Ramos (cell line): ENCODE measurements at regions not wholly inside any gene's neighbourhood (a gene's known extent, or its start where the extent isn't known, plus 50 kb on each side); places are given as distances from the start of the nearest gene placed in this dataset.

Source experiments
- in situ Hi-C: fragments of 300-500 bp; cut with MboI; formaldehyde crosslinking; loops from one replicate; pipeline ENCODE4 v1.14.3; 2022; ENCODE audit warnings: low sequenced_read_pairs; ENCODE audit not compliant: unreplicated experiment

DNA sequence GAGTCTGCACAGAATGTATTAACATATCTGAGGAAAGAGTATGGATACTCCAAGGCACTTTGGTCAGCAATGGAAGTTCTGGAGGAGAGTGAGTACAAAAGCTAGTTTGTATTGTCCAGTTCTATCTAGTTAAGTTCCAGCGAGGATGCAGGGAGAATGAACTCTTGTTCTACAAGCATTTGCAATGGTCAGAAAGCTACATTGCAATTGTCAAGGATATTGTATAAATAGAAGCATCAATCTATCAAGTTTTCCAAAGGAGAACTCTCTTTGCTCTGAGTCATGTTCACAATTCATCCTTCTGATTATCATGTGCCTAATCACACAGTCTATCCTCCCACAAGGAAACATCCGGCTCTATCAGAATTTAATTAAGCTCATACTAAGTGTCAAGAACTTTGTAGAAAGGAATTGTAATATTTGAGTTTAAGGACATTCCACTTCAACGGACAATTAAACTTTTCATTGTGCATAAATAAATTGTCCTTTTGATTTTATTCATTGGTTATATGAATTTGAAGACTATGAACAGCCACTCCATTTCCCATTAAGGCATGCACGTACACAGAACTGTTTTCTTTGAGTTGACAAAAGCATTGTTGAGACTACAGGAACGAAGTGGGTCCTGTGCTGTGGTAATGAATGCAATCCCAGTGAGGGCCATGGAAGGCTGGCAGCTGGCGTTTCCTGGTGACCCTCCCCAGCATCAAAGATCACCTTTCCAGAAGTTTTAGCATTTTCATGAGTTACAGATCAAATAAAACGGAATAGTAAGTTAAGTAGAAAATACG is 973.5 kb upstream of the GOT2 start:
- in situ Hi-C loops: no loop called here

DNA sequence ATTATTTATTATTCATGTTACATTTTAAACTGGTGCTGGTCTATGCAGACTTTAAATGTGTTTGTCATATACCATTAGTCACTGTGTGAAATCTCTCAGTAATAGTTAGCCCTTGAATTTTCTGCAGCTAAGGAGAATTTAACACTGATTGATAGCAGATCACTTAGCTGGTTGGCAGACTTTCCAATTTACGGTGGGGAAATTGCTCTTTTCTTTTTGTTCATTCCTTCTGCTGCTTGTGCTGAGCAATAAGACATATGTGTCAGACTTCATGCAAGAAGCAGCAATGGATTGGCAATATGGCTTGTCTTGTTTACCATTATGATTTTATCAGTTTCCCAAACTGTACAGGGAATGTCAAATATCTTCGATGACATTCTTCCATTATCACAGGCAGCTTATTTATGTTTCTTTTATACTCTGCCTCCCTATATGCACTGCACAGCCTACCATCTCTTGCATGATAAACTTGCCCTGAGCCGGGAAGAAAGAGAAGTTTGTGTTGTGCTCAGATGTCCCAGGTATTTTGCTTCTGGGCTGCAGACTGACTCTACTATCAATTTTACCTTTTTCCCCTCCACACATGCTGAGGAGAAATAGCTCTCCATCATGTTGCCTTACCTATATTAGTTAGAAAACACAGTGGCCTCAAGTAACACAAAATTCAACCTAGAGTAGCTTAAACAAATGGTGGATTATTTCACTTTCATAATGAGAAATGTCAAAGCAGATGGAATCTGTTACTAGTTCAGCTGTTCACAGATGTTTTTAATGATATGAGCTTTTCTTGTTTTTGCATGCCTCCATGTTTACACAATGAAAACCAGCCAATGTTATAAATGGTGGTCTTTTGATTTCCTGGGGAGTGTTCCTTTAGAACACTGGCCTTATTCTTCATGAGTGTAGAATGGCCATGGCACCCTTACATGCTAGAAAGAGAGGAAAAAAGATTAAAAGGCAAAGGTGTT is 968.1 kb upstream of the GOT2 start:
- in situ Hi-C loops: no loop called here

DNA sequence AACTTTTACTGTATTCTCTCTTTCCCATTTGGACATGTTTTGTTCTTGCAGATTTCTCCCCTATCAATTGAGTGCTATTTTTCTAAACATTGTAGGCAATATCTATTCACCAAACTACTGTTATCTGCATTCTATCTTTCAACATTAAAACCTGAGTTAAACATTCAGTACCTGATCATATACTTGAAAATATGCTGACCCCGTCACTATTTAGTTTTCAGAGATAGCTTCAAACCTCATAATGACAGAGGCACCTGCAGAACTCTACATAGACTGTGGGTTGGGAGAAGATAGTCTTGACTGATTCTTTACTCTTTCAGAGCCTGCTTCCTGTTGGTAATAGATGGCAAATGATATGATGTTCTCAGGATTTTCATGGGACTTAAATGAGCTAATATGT is 965.7 kb upstream of the GOT2 start:
- in situ Hi-C loops: no loop called here

DNA sequence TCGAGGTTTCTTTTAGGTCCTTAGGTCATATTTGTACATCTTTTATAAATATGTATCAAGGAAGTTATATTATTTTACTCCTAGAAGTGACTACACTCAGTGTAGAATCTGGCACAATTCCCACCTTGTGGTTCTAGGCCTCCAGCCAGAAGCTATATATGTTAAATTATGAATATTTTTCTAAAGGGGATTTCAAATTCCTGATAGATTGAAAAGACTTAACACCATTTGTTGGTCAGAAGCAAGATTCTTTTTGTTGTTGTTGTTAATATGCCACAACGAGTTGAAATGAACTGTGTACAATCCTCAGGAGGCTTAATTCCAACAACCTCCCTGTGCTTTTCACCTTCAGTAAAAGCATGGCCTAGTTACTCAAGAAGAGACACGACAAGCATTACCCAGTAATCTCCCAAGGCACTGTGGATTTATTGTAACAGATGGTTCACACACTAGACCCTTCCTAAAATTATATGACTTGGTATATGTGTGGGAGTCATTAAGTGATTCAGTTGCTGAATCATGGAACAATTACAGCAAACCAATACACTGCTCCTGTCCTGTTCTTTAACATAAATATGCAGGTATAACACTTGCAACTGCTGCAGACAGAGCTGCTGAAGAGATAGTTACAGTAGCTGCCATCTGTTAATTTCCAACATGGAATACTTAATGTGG is 964.4 kb upstream of the GOT2 start:
- in situ Hi-C loops: no loop called here

DNA sequence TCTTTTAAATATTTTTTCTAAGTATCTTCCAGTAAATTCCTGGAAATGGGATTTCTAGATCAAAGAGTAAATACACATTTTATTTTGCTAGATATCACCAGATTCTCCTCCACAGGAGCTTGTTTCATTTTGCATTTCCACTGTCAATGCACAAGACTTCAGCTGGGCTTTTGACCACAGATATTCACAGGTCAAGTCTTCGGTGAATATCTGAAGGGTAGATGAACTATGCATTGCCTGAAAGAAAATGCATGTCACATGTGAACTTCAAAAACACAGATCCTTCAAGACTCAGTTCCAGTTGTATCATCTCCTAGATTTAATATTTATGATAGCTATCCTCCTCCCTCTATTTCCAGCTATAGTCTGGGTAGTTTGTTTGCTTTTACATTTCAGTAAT is 963.6 kb upstream of the GOT2 start:
- in situ Hi-C loops: no loop called here

DNA sequence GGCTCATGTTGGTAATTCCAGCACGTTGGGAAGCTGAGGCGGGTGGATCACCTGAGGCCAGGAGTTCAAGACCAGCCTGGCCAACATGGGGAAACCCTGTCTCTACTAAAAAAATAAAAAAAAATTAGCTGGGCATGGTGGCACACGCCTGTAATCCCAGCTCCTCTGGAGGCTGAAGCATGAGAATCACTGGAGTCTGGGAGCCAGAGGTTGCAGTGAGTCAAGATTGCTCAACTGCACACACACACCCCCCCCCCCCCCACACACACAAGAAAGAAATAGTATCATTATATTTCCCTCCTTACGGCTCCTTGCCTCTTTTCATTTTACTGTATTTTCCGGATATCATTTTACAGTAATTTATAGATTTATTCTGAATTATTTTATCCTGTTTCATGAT is 963.1 kb upstream of the GOT2 start:
- in situ Hi-C loops: no loop called here

DNA sequence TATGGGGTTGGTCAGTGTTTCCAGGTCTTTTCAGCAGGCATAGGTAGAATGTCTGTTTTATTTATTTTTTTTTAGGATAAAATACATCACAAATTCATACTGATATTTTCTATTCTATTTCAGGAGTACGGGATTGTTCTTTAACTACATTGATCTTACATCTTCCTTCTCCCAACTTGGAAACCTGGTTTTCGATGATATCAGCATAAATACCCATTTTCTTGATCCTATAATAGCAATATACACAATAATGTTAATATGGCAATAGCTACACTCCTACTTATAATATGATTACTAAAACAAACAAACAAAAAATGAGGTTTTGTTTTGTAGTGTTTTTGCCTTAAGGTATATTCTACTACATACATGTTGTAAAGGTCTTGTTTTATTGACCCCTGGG is 962.4 kb upstream of the GOT2 start:
- in situ Hi-C loops: no loop called here

DNA sequence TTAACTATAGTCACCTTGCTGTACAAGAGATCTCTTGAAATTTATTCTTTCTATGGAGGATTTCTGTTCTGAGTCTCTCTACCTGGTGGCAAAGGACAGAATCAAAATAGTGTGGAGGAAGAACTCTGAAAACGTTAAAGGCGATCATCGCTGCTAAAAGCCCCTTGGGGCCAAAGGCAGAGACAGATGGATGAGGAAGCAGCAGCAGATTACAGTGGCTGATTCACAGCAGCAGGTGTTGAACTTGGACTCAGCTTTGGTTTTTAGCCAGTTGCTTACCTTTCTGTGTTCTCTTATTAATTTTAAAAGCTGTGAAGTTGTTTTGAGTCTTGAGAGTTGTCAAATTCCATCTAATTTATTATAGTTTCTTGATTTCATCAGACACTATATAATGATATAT is 956.1 kb upstream of the GOT2 start:
- in situ Hi-C loops: no loop called here

DNA sequence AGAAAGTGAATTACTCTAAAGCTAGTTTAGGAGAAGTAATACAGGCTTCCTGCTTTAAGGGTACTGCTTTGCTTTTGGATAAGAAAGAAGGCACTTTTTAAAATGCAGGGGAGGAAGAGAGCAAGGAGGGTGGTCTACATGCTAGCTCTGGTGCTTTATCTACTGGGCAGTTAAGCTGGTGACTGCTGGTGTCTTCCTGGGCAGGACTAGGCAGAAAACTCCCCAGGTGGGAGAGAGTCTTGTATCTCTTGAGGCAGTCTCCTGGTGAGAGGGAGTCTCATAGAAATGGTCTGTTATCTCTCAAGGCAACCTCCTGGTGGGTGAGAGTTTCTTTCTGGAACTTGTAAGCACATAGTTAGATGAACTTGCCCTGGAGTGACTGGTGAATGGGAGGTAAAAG is 953.9 kb upstream of the GOT2 start:
- in situ Hi-C loops: no loop called here

DNA sequence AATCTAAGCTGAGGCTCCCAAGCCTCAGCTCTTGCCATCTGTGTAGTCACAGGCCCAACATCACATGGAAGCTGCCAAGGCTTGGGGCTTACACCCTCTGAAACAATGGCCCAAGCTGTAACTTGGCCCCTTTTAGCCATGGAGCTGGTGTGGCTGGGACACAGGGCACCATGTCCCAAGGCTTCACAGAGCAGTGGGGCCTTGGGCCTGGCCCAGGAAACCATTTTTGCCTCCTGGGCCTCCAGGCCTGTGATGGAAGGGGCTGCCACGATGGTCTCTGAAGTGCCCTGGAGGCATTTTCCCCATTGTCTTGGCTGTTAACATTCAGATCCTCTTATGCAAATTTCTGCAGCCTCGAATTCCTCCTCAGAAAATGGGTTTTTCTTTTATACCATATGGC is 952.3 kb upstream of the GOT2 start:
- in situ Hi-C loops: no loop called here

DNA sequence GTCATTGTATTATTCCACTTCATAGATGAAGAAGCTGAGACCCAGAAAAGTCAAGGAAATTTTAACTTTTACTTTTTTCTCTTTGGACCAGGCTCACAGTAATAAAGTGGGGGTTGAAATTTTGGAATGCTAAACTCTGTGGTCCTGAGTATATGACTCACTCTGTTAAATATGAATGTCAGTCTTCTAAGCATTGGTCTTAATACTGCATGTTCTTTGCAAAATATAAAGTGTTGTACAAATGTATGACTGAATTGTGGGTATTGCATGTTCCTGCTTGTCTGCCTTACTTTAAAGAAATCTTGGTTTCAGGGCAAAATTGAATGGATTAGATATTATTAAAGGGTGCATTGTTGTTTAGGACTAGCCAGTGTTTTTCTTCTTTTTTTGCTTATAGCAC is 950.8 kb upstream of the GOT2 start:
- in situ Hi-C loops: no loop called here

DNA sequence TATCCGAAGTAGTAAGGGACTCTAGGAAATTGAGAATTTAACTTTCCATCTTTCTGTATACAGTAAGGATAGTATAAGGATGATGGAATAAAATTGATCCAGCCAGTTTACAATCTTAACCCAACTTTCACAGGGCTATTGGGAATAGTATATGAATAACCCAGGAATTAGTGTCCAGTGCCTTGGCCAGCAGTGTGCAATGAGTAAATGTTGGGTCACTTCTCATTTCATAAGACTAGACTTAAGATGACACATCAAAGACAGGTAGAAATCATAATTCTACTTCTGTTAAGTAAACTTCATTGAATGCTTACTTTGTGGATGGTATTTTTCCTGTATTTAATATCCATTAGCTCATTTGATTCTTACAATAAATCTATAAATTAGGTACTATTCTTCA is 949.6 kb upstream of the GOT2 start:
- in situ Hi-C loops: no loop called here

DNA sequence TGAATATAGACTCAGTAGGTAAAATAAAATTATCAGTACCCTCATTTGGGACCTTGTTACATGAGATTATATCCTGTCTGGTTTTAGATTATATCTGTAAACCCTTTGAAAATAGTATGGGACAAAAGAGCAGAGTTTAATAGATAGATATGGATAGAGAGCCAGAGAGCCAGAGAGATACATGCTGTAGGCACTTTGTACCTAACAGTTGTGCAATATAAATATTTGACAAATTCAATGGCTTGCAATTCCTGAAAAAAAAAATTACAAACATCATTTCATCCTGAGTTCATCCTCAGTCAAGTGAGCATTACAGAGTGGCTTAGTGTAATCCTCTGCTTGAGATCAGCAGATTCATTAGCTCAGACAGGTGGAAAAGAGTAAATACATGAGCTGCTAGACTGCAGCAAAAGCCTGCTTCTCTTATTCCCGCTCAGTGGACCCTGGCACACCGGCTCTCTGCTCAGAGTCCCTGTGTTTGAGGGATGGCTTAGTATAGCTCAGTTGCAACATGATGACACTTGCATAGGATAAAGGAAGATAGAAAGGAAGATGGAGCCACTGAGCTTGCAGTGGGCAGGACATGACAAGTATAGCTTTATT is 931.6 kb upstream of the GOT2 start:
- in situ Hi-C loops: no loop called here

DNA sequence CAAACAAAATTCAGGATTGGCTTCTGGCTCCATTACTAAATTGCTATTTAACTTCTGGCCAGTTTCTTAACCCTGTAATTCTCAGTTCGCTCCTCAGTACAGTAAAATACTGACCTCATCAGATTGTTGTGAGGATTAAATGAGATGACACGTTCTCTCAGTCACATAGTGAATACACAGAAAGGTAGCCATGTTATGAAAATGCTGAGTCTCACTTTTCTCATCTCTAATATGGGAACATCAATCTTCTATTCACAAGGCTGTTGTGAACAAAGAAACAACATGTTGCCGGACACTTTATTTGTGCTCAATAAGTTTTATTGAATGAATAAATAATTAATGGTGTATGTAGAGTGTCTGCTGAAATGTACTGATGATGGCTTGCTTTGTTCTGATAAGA is 924.5 kb upstream of the GOT2 start:
- in situ Hi-C loops: no loop called here

DNA sequence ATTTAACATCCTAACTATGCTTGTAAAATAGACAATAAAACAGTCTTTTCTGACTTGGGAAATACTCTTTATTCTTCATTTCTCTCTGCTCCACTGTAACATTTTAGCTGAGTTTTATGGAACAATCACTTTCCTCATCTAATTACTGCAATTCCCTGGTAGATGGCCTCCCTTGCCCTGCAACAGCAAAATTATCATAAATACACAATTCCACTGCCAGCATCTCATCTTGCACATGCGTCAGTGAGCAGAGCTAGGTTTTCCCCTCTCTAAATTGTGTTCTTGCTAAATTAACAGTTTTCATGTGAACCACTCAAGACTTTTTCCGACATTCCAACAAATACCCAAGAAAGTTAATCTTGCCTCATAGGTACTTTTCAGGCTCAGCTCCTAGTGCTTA is 920.9 kb upstream of the GOT2 start:
- in situ Hi-C loops: no loop called here

DNA sequence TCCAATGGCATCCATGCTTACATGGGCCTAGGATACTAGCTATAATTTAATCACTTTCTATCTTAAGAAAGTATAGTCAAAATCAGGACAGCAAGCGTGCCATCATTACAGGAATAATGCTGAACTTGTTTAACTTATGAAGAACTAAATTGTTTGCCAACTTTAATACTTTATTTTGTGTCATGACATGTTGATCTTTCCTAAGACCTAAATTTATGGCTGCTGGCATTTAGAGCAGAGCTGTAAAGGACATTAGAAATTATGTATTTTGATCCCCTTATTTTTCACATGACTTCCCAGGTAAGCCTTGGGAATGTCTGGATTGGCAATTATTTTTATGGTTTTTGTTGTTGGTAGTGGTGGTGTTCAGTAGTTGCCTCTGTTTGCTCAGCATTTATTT is 920.3 kb upstream of the GOT2 start:
- in situ Hi-C loops: no loop called here

DNA sequence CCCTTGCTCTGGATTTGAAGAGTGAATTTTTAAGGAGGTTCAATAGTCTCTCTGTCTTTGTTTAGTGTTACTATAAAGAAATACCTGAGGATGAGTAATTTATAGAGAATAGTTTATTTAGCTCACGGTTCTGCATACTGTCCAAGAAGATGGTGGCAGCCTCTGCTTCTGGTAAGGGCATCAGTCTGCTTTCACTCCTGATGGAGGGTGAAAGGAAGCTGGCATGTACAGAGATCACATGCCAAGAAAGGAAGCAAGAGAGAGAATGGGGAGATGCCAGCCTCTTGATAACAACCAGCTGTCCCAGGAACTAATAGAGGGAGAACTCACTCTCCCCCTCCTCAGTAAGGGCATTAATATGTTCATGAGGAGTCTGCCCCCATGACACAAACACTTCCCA is 917.5 kb upstream of the GOT2 start:
- in situ Hi-C loops: no loop called here

DNA sequence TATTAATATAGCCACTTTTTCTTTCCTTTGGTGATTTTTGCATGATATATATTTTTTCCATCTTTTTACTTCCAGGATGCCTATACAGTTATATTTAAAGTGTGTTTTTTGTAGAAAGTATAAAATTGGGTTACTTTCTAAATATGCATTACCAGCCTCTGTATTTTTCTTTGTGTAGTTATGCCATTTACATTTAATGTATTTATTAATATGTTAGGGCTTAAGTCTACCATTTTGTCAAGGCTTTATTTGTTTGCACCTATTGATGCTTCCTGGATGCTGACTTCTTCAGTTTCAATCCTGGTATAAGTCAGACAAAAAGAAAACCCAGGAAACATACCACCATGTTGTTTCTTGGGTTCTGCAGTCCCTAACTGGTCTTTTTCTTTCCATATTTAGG is 911.1 kb upstream of the GOT2 start:
- in situ Hi-C loops: no loop called here

DNA sequence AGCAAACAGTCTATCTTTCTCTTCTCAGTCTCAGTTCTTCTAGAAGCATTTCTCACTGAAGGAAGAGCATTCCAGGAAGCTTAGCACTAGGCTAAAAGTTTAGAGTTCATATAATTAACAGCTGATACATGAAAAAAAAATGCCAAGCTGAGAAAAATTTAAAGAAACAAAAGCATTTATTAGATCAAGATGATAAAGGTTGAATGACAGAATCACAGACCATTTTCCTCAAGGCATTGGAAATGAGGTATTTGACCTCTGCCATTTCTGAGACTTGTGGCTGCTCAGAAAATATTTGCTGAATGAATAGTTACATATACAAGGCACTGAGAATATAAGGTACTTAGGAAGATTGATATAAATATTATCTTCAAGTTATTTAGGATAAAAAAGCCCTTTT is 901.6 kb upstream of the GOT2 start:
- in situ Hi-C loops: no loop called here

DNA sequence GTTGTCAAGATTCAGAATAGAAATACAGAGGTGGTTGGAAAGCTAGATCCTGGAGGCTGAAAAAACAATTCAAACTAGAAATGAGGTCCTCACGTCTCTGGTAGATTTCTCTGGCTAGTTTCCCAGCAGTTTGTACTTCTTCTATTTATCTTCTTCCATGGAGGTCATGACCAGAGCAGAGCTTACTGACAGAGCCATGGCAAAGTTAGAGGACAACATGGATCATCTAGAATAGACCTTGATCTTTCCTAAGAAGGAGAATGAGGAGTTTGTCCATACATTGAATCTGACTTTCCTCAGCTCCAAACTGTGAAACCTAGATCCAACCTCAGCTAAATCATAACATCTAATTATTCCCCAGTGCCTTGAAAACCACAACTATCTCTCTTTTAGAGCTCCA is 900.8 kb upstream of the GOT2 start:
- in situ Hi-C loops: no loop called here
